ENCODE measurements at regions not wholly inside any gene's neighbourhood (a gene's known extent, or its start where the extent isn't known, plus 50 kb on each side); places are given as distances from the start of the nearest gene placed in this dataset.

DNA sequence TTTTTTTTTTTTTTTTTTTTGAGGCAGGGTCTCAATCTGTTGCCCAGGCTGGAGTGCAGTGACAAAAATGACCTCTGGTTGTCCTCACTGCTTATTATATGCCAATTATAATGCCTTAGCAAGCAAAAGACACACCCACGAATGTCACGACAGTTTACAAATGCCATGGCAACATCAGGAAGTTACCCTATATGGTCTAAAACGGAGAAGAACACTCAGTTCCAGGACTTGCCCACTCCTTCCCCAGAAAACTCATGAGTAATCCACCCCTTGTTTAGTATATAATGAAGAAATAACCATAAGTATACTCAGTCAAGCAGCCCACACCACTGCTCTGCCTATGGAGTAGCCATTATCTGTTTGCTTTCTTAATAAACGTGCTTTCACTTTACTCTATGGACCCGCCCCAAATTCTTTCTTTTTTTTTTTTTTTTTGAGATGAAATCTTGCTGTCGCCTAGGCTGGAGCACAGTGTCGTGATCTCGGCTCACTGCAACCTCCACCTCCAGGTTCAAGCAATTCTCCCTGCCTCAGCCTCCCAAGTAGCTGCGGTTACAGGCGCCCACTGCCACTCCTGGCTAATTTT, 106.2 kb downstream of the SMIM20 start:
- H3K4me1 ChIP-seq (ENCODE audit: control insufficient read depth, insufficient read depth, low read length): peaks cover 6% of the 10 kb centered on the region
- ATAC-seq: peak; percentile 40 to 52
- WGBS: 57% methylated on average over 10 of the region's 10 CpGs
- H3K27me3 ChIP-seq (ENCODE audit: control insufficient read depth, insufficient read depth): no peaks in the 10 kb centered on the region
- no peak overlapping the region for H3K27ac ChIP-seq (ENCODE audit: low read length)
- intact Hi-C loops (cut with DNase I): loop anchor here in 1 of 4 donors (10.0 kb wide), 1 partner anchor 395 kb away; no protein-coding TSS in a partner anchor
- DNase-seq: no peak
- H3K4me3 ChIP-seq (ENCODE audit: low read length): no peak overlapping the region
- no peaks in the 10 kb centered on the region for H3K9me3 ChIP-seq (ENCODE audit: control insufficient read depth, low read length)

GRCh38 chr4:26020881-26021280, 106.9 kb downstream of the SMIM20 start:
- no peaks in the 10 kb centered on the region for H3K9me3 ChIP-seq (ENCODE audit: control insufficient read depth, low read length)
- intact Hi-C loops (cut with DNase I): loop anchor here in 1 of 4 donors (10.0 kb wide), 1 partner anchor 394 kb away; no protein-coding TSS in a partner anchor
- H3K27ac ChIP-seq (ENCODE audit: low read length): no peak overlapping the region
- ATAC-seq: peak; percentile 23 to 24
- no peak overlapping the region for H3K4me3 ChIP-seq (ENCODE audit: low read length)
- no peaks in the 10 kb centered on the region for H3K4me1 ChIP-seq (ENCODE audit: control insufficient read depth, insufficient read depth, low read length)
- H3K27me3 ChIP-seq (ENCODE audit: control insufficient read depth, insufficient read depth): no peaks in the 10 kb centered on the region
- no peak for DNase-seq
- WGBS: 55% methylated on average over 6 of the region's 6 CpGs

DNA sequence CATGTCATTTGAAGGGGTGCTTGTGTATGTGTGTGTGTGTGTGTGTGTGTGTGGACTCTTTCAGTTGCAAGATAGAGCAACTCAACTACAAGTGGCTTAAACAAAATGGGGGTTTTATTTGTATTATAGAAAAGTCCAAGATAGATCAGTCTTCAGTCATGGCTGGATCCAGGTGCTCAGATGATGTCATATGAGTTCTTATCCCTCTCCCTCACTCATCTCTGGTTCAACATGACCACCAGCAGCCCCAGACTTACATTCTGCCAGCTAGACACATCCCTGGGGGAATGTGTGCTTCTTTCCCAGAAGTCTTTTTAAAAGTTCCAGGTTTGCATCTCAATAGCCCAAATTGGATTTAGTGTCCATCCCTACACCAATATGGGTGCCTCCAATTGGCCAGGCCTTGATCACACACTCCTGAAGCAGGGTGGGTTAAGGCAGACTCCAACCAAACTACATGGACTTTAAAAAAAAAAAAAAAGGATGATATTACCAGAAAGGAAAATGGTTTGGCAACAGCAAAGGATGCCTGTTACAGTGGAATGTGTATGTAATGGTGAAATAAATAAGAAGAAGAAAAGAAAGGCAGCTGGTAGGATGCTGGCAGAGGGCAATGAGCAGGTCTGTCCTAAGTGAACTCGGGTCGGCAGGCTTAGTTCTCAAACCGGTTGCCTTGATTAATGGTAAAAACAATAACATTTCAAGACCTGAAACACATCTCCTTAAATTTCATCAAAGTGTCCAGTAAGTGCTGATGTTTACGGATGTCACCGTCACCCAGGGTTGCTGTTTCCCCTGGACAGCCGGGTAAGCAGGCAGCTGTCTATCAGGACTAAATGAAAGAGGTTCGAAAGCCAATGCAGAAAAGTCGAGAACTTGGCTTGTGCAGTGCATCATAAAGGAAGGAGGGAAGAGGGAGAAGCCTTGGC, 107.7 kb downstream of the SMIM20 start:
- Histone ChIP-seq H3K27me3 (ENCODE audit: control insufficient read depth, insufficient read depth) (no peaks in the 10 kb centered on the region), H3K4me1 (ENCODE audit: control insufficient read depth, insufficient read depth, low read length) (no peaks in the 10 kb centered on the region), H3K27ac (ENCODE audit: low read length) (no peak overlapping the region), H3K4me3 (ENCODE audit: low read length) (no peak overlapping the region), H3K9me3 (ENCODE audit: control insufficient read depth, low read length) (no peaks in the 10 kb centered on the region)
- 45% methylated on average over 8 of the region's 8 CpGs for WGBS
- intact Hi-C loops (cut with DNase I): loop anchor here in 1 of 4 donors (10.0 kb wide), 1 partner anchor 393 kb away; no protein-coding TSS in a partner anchor
- DNase-seq (no peak), ATAC-seq (peak in 1 of 2 donors; percentile 19)

DNA sequence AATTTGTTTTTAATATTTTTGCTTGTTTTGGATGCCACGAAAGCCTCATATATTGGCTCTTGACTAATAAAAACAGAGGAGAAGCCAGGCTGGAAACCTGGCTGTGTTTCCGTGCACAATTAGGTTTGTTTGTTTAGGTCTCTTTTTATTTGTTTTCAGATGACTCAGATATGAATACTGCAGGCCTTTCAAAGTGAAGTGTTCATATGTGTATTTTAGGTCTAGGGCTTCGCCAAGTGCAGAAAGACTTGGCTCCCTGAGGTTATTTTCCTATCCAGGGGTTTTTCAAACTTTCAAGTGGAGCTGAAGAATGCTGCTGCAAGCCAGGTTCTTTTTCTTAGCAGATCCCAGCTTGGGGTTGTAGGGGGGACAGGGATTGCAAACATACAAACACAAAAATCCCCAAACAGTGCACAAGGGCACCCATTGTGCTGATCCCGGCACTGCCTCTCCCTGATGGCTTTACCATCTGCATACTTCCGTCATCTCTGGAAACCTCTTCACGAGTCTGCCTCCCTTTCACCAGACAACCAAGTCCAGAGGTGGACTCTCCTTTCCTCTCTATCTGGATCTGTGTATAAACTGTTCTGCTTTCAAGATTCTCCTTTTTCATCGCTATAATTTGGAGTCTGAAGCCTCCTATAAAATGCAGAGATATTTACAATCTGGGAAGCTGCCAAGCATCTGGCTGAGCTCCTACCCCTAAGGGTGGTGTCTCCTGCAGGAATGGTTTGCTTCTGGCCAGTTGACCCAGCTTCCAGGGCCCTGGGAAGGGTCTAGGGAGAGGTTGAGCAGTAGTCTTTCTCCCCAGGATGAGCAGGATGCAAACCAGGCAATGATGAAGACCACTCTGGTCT, 108.6 kb downstream of the SMIM20 start:
- Histone ChIP-seq H3K27ac (ENCODE audit: low read length) (no peak overlapping the region), H3K4me1 (ENCODE audit: control insufficient read depth, insufficient read depth, low read length) (no peaks in the 10 kb centered on the region), H3K27me3 (ENCODE audit: control insufficient read depth, insufficient read depth) (no peaks in the 10 kb centered on the region), H3K9me3 (ENCODE audit: control insufficient read depth, low read length) (no peaks in the 10 kb centered on the region), H3K4me3 (ENCODE audit: low read length) (no peak overlapping the region)
- peak in 1 of 3 donors; percentile 56 for DNase-seq
- ATAC-seq: peak; percentile 24 to 54
- intact Hi-C loops (cut with DNase I): loop anchor here in 1 of 4 donors (10.0 kb wide), 1 partner anchor 392 kb away; no protein-coding TSS in a partner anchor
- WGBS: 45% methylated on average over 7 of the region's 7 CpGs

DNA sequence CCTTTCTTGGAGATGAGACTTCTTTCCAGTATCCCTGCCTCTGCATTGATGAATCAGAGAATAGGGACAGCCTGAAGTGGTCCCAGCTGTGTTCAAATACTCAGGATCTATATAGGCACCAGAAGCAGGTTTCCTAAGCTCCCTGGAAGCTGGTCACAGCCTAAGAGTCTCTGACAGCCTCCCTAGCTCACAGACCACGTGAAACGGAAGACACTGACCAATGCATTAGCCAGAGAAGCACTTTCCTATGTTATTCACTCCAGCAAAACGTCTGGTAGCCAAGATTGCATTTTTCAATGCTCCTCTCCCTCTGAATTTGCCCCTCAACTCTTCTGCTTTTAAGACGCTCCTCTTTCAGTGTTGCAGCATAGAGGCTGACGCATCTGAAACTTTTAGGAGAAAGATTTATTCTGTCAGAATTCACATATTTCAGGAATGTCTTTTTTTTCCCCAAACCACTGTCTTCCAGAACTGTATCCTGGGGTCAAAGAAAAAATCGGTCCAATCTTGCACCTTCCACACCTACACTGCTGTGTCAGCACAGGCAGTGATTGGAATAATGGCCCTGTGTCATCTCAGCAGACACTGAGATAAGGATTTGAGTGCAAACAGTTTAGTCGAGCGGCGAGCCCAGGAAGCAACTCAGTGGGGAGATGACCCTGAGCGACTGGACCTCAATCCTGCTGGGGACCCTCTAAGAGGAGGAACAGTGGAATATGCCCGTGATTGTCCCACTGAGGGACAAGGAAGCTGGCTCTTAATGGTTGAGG, 109.4 kb downstream of the SMIM20 start:
- Histone ChIP-seq H3K27me3 (ENCODE audit: control insufficient read depth, insufficient read depth) (no peaks in the 10 kb centered on the region), H3K9me3 (ENCODE audit: control insufficient read depth, low read length) (no peaks in the 10 kb centered on the region), H3K27ac (ENCODE audit: low read length) (no peak overlapping the region), H3K4me1 (ENCODE audit: control insufficient read depth, insufficient read depth, low read length) (no peaks in the 10 kb centered on the region), H3K4me3 (ENCODE audit: low read length) (no peak overlapping the region)
- 59% methylated on average over 11 of the region's 11 CpGs for WGBS
- intact Hi-C loops (cut with DNase I): loop anchor here in 1 of 4 donors (10.0 kb wide), 1 partner anchor 391 kb away; no protein-coding TSS in a partner anchor
- no peak for ATAC-seq
- DNase-seq: no peak

- Histone ChIP-seq H3K4me1 (ENCODE audit: control insufficient read depth, insufficient read depth, low read length) (no peaks in the 10 kb centered on the region), H3K27ac (ENCODE audit: low read length) (no peak overlapping the region), H3K4me3 (ENCODE audit: low read length) (no peak overlapping the region), H3K27me3 (ENCODE audit: control insufficient read depth, insufficient read depth) (no peaks in the 10 kb centered on the region), H3K9me3 (ENCODE audit: control insufficient read depth, low read length) (no peaks in the 10 kb centered on the region)
- WGBS: 94% methylated on average over 5 of the region's 5 CpGs
- ATAC-seq (no peak), DNase-seq (no peak)
- intact Hi-C loops (cut with DNase I): loop anchor here in 1 of 4 donors (10.0 kb wide), 1 partner anchor 391 kb away; no protein-coding TSS in a partner anchor
Observed at GRCh38 chr4:26024079-26024478, 110.1 kb downstream of the SMIM20 start.

DNA sequence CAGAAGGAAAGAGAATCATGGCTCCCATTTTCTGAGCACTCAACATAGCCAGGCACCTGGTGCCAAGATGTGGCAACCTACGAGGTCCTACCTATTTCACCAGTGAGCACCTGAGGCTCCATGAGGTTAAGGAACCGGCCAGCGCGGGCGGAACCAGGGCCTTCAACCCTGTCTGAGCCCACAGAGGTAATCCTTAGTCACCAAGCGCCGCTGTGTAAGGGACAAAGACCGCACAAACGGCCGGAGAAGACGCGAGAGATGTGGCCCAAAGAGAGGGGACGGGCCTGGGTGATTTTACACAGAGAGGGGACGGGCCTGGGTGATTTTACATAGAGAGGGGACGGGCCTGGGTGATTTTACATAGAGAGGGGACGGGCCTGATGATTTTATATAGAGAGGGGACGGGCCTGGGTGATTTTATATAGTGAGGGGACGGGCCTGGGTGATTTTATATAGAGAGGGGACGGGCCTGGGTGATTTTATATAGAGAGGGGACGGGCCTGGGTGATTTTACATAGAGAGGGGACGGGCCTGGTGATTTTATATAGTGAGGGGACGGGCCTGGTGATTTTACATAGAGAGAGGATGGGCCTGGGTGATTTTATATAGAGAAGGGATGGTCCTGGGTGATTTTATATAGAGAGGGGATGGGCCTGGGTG, 114.2 kb downstream of the SMIM20 start:
- Histone ChIP-seq H3K27me3 (ENCODE audit: control insufficient read depth, insufficient read depth) (no peaks in the 10 kb centered on the region), H3K27ac (ENCODE audit: low read length) (no peak overlapping the region), H3K9me3 (ENCODE audit: control insufficient read depth, low read length) (no peaks in the 10 kb centered on the region), H3K4me3 (ENCODE audit: low read length) (no peak overlapping the region), H3K4me1 (ENCODE audit: control insufficient read depth, insufficient read depth, low read length) (no peaks in the 10 kb centered on the region)
- WGBS: 91% methylated on average over 22 of the region's 22 CpGs
- DNase-seq (no peak), ATAC-seq (no peak)
- intact Hi-C loops (cut with DNase I): loop anchor here in 2 of 4 donors (5.0 to 10.0 kb wide), 2 partner anchors 384 to 387 kb away; no protein-coding TSS in a partner anchor

- Histone ChIP-seq H3K4me3 (ENCODE audit: low read length) (peak overlapping the region; percentile 6), H3K27me3 (ENCODE audit: control insufficient read depth, insufficient read depth) (no peaks in the 10 kb centered on the region), H3K27ac (ENCODE audit: low read length) (no peak overlapping the region), H3K4me1 (ENCODE audit: control insufficient read depth, insufficient read depth, low read length) (no peaks in the 10 kb centered on the region), H3K9me3 (ENCODE audit: control insufficient read depth, low read length) (no peaks in the 10 kb centered on the region)
- 11% methylated on average over 39 of the region's 39 CpGs for WGBS
- intact Hi-C loops (cut with DNase I): loop anchor here in 2 of 4 donors (5.0 to 10.0 kb wide), 2 partner anchors 383 to 386 kb away; no protein-coding TSS in a partner anchor
- DNase-seq: peak; percentile 77 to 92 (median 91)
- peak; percentile 91 to 94 for ATAC-seq
Observed at GRCh38 chr4:26028793-26029567, 115.0 kb downstream of the SMIM20 start.

DNA sequence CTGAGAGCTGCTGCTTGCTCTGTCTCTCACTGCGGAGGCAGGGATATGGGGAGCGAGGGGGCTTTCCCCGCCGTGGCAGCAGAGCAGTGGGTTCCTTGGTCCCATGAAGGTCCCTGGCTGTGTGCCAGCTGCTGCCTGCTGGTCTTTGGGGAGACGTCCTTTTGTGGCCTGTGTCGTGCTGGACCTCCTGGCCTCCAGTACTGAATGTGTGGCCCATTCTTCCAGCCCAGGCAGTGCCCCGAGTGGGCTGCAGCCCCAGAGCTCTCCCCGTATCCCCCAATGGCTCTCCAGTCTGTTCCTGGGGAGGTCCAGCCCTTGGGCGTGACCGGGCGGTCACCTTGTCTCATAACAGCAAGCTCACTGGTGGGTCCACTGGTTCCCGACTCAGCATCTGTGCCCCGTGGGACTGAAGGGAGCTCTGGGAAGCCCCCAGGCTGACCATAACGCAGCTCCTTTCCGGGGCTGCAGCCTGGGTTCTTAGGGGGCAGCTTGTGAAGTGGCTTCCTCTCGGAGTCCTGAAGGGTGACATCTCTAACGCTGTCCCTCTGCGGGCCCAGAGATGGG, 115.6 kb downstream of the SMIM20 start:
- intact Hi-C loops (cut with DNase I): loop anchor here in 2 of 4 donors (5.0 to 10.0 kb wide), 2 partner anchors 383 to 385 kb away; no protein-coding TSS in a partner anchor
- 59% methylated on average over 18 of the region's 18 CpGs for WGBS

More for the DNA sequence above, 115.6 kb downstream of the SMIM20 start:
- Histone ChIP-seq H3K4me1 (ENCODE audit: control insufficient read depth, insufficient read depth, low read length) (no peaks in the 10 kb centered on the region), H3K27me3 (ENCODE audit: control insufficient read depth, insufficient read depth) (no peaks in the 10 kb centered on the region), H3K9me3 (ENCODE audit: control insufficient read depth, low read length) (no peaks in the 10 kb centered on the region), H3K4me3 (ENCODE audit: low read length) (no peak overlapping the region), H3K27ac (ENCODE audit: low read length) (no peak overlapping the region)
- no peak for ATAC-seq
- DNase-seq: peak; percentile 27 to 68 (median 67)
